Naive thymus-derived CD8-positive, alpha-beta T cell (primary cell): ENCODE measurements at regions not wholly inside any gene's neighbourhood (a gene's known extent, or its start where the extent isn't known, plus 50 kb on each side); places are given as distances from the start of the nearest gene placed in this dataset.
A peak's percentile ranks its signal among the peaks of the same experiment; 100 is the strongest.
"Not testable (repeated sequence)": the region's sequence is repeated elsewhere in the genome, so short reads cannot be mapped to it uniquely, and the experiment has no call there.

Experiments used
- ATAC-seq, 2 donors: fragments of 150-1000 bp; cut with Tn5 transposase in 1 of 2; sonication (Bioruptor Pico), chemical (Tn5 transposase) in 1 of 2; 1 replicate in 1 of 2; 2 replicates in 1 of 2; pipeline ENCODE4 v1.10.0; 2021; ENCODE audit warnings: mild to moderate bottlenecking in 2 of 2, moderate library complexity in 2 of 2
- POLR2A ChIA-PET: fragments of 350-600 bp; sonication (Branson Sonifier 250); formaldehyde crosslinking; loops from one replicate; lab custom pipeline; 2021; ENCODE audit warnings: antibody characterized with exemption; lab: Charles Lee
- DNase-seq, 10 donors: peaks; one replicate each; pipeline versions ENCODE4 v3.0.0 to v3.0.0-alpha.2; 2020 to 2022
- H3K27ac Mint-ChIP-seq, 10 donors: one replicate each; pipeline ENCODE4 v1.8.0; 2020 to 2022; ENCODE audit warnings: mild to moderate bottlenecking in 10 of 10, mixed read lengths in 10 of 10, moderate library complexity in 4 of 10, inconsistent platforms in 1 of 10
- H3K27me3 Mint-ChIP-seq, 5 donors: one replicate each; pipeline ENCODE4 v1.8.0; 2021 to 2022; ENCODE audit warnings: mixed read lengths in 5 of 5
- H3K36me3 Mint-ChIP-seq, 3 donors: one replicate each; pipeline ENCODE4 v1.8.0; 2020 to 2022; ENCODE audit warnings: mixed read lengths in 3 of 3, mild to moderate bottlenecking in 2 of 3, inconsistent platforms in 1 of 3
- H3K4me1 Mint-ChIP-seq, 4 donors: one replicate each; pipeline ENCODE4 v1.8.0; 2021 to 2022; ENCODE audit warnings: mixed read lengths in 4 of 4
- H3K4me3 Mint-ChIP-seq, 10 donors: one replicate each; pipeline ENCODE4 v1.8.0; 2020 to 2022; ENCODE audit warnings: mild to moderate bottlenecking in 10 of 10, mixed read lengths in 10 of 10, moderate library complexity in 6 of 10, inconsistent platforms in 1 of 10
- H3K9me3 Mint-ChIP-seq, 9 donors: one replicate each; pipeline ENCODE4 v1.8.0; 2020 to 2022; ENCODE audit warnings: mixed read lengths in 9 of 9, mild to moderate bottlenecking in 3 of 9, inconsistent platforms in 1 of 9, moderate library complexity in 1 of 9

- Mint-ChIP-seq H3K36me3 (no peaks in the 10 kb centered on the region), H3K27me3 (no peaks in the 10 kb centered on the region), H3K4me3 (peak overlapping the region in 4 of 10 donors; percentile 36 to 68 (median 62)), H3K9me3 (no peaks in the 10 kb centered on the region), H3K27ac (peak overlapping the region in 7 of 10 donors; percentile 11 to 81 (median 68)), H3K4me1 (peaks cover 14 to 61% (median 19%) of the 10 kb centered on the region in 4 donors)
- DNase-seq (no peak), ATAC-seq (no peak)
- POLR2A ChIA-PET = no interaction called here
Observed at GRCh38 chr9:110125207-110125751, 82.7 kb downstream of the C9orf152 start.

- DNase-seq = no peak
- peaks cover 14 to 66% (median 19%) of the 10 kb centered on the region in 4 donors for H3K4me1 Mint-ChIP-seq
- no peaks in the 10 kb centered on the region for H3K36me3 Mint-ChIP-seq
- H3K27me3 Mint-ChIP-seq = no peaks in the 10 kb centered on the region
- no peaks in the 10 kb centered on the region for H3K9me3 Mint-ChIP-seq
- H3K4me3 Mint-ChIP-seq = peak overlapping the region in 8 of 10 donors; percentile 11 to 68 (median 62)
- POLR2A ChIA-PET = interaction anchor here (1.4 kb wide), 1 partner anchor 16 kb away, joined by 3 read pairs; no protein-coding TSS in a partner anchor
- ATAC-seq = no peak
- H3K27ac Mint-ChIP-seq = peak overlapping the region; percentile 20 to 82 (median 73)
Observed at GRCh38 chr9:110125763-110126351, 82.1 kb downstream of the C9orf152 start.

DNA sequence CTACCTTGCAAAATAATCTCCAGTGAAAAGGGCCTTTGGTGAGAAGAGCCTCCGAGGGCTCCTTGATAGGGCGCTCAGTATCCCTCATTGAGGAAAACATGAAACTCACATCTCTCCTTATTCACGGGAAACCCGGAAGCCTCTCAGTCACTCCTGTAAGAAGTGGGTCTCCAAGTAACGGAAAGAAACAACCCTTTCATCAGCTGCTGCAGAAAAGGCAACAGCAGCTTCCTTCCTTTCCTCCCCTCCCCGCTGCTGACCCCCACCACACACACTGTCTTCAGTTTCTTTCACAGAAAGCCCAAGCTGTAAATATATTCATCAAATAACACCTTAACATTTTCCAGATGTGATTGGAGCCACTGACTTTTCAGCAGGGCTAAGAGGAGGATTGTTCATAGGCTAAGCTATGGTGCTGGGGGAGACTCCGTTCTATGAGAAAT, 81.4 kb downstream of the C9orf152 start:
- H3K27ac Mint-ChIP-seq = peak overlapping the region; percentile 20 to 82 (median 76)
- H3K4me1 Mint-ChIP-seq = peaks cover 14 to 71% (median 19%) of the 10 kb centered on the region in 4 donors
- DNase-seq = peak in 2 of 10 donors; percentile 16 to 19
- peak; percentile 39 to 42 for ATAC-seq
- H3K9me3 Mint-ChIP-seq = no peaks in the 10 kb centered on the region
- peak overlapping the region in 9 of 10 donors; percentile 32 to 68 (median 64) for H3K4me3 Mint-ChIP-seq
- H3K27me3 Mint-ChIP-seq = peaks cover 0 to under 1% (median 0%) of the 10 kb centered on the region in 5 donors
- POLR2A ChIA-PET = interaction anchor here (1.4 kb wide), 1 partner anchor 16 kb away, joined by 3 read pairs; no protein-coding TSS in a partner anchor
- no peaks in the 10 kb centered on the region for H3K36me3 Mint-ChIP-seq

DNA sequence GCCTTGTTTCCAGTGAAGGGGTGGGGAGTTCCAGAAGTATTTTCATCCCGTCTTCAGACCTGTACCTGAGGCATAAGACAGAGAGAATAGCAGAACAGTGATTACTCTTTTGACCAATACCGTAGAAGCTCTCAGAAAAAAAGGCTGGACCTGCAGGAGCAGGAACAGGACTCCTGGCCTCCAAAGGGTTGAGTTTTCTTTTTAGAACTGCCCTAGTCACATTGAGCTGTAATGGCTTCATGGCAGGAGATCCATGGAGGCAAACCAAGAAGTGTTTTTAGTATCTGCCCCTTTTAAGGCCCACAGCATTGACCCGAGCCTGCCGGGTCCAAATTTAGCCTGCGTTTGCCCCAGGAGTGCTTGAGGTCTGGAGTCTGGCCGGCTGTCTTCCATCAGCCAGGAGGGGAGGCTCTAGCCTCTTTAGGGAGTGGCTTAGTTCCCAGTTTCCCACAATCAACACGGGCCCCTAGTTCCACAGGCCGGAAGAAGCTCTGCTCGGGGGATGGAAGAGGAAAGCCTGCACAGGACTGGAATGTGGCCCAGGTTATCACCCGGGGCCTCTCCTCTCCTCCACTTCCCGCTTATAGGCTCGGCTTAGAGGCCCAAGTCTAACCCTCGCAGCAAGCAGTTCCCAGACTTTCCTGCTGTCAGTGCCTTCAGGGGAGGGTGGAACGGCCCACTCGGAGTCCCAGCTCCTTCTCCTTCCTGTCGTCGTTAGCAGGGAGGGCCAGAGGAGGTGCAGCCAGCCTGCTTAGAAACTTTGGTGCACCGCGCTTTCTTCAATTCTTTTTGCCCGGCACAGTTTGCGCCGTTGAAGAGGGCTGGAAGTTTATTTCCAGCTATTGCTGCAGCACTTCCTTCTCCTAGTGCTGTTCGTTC, 80.7 kb downstream of the C9orf152 start:
- Mint-ChIP-seq H3K27ac (peak overlapping the region in 9 of 10 donors; percentile 20 to 82 (median 78)), H3K4me3 (peak overlapping the region in 8 of 10 donors; percentile 52 to 68 (median 64)), H3K4me1 (peaks cover 14 to 76% (median 19%) of the 10 kb centered on the region in 4 donors), H3K27me3 (peaks cover 0 to 4% (median 0%) of the 10 kb centered on the region in 5 donors), H3K9me3 (no peaks in the 10 kb centered on the region), H3K36me3 (no peaks in the 10 kb centered on the region)
- no peak for DNase-seq
- no peak for ATAC-seq
- POLR2A ChIA-PET = interaction anchor here (1.4 kb wide), 1 partner anchor 15 kb away, joined by 3 read pairs; no protein-coding TSS in a partner anchor

DNA sequence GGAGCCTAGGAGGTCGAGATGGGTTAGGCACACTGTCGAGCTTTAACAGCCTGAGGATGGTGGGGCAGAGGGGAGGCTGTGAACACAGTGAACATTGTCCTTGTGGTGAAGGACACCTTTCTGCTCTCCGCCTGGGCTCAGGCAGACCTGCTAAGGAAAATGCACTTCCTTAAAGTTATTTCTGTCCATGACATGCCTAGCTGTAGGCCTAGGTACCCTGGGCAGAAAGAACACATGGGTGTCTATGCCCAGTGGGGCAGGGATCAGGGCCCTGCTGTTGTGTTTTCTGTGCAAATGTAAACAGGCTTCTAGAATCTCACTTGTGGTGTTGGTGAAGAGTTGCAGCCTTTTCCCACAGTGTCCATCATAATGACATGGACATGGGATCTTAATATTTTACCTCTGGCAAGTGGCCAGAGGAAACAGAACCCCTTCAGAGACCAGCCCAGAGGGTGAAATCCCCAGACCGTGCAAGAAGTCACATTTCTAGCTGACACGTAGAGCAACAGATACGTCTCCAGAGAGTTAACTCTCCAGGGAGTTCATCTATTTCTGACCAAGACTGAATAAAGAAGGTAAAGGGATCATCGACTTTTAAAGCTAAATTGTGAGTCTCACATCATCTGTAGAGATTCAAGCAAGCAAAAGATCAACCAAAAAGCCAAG, 79.2 kb downstream of the C9orf152 start:
- Mint-ChIP-seq H3K4me3 (peak overlapping the region in 1 of 10 donors; percentile 21), H3K27me3 (peaks cover 0 to 4% (median 0%) of the 10 kb centered on the region in 5 donors)

DNA sequence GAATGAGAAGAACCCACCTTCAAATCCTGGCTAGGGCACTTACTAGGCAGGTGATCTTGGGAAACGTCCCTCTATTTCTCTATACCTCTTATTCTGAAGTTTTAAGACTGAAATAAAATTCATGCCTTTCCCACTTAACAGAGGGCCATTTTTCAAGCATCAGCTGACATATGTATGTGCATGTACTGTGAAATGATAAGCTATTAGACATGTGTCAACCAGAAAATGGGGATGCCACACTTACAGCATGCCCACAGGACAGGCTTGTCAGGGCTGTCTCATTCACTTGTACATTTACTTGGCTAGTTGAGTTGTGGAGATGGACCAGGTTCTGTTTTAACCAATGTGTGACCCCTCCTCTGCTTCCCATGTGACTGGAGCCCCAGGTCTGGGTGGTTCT, 78.5 kb downstream of the C9orf152 start:
- ATAC-seq = no peak
- Mint-ChIP-seq H3K4me1 (peaks cover 14 to 74% (median 19%) of the 10 kb centered on the region in 4 donors), H3K36me3 (no peaks in the 10 kb centered on the region), H3K27ac (peak overlapping the region in 1 of 10 donors; percentile 40), H3K9me3 (no peaks in the 10 kb centered on the region), H3K27me3 (peaks cover 0 to 4% (median 0%) of the 10 kb centered on the region in 5 donors), H3K4me3 (peak overlapping the region in 1 of 10 donors; percentile 21)
- no peak for DNase-seq
- POLR2A ChIA-PET = no interaction called here

More for the DNA sequence above, 79.2 kb downstream of the C9orf152 start:
- ATAC-seq (no peak), DNase-seq (no peak)
- H3K9me3 Mint-ChIP-seq = no peaks in the 10 kb centered on the region
- H3K27ac Mint-ChIP-seq = peak overlapping the region in 1 of 10 donors; percentile 40
- POLR2A ChIA-PET = no interaction called here
- no peaks in the 10 kb centered on the region for H3K36me3 Mint-ChIP-seq
- H3K4me1 Mint-ChIP-seq = peaks cover 14 to 79% (median 19%) of the 10 kb centered on the region in 4 donors

DNA sequence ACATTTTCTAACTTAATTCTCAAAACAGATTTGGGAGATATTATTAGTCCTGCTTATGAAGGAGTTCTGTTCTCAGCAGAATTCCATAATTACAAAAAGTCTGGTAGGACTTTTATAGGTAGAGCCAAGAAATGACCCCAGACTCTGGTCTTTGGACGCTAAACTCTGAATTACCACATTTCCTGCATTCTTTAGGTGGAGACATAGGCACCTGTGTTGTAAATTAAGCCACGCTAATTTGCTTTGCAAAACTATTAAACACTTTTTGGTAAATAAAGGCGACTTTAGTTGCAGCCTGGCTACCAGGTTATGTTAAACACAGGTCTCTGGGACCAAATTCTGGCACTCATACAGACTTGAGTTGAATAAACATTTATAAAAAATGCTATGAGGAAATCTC, 77.7 kb downstream of the C9orf152 start:
- Mint-ChIP-seq H3K27me3 (peaks cover 0 to 4% (median 0%) of the 10 kb centered on the region in 5 donors), H3K27ac (peak overlapping the region in 1 of 10 donors; percentile 30), H3K9me3 (no peaks in the 10 kb centered on the region), H3K36me3 (no peaks in the 10 kb centered on the region), H3K4me3 (no peak overlapping the region), H3K4me1 (peaks cover 14 to 70% (median 19%) of the 10 kb centered on the region in 4 donors)
- DNase-seq (no peak), ATAC-seq (no peak)
- POLR2A ChIA-PET = no interaction called here

DNA sequence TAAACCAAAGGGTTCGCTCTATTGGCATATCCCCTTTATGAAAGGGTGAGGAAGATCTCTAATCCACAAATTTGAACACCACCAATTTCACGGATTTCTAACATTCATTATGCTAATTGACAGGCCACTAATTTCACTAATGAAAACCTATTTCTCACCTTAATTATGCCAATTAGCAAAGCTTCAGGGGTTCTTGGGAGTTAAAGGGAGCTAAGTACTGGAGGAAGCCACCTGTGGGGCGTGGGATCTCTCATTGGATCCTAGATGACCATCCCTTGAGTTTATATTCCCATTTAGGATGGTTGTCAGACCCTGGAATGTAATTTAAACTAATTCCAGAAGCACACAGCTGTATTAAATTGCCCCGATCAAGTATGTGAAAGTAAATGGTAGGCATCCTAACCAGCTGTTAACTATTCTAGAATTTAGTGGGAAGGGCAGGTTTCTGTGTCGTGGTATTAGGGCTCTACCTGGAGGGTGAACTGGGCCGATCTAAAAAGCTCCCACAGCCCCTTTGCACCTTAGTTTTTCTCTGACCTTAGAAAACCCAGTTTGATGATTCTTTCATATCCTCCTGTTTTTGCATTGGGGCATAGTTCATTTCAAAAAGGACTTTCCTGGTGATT, 77.1 kb downstream of the C9orf152 start:
- H3K4me1 Mint-ChIP-seq = peaks cover 9 to 63% (median 13%) of the 10 kb centered on the region in 4 donors
- POLR2A ChIA-PET = no interaction called here
- H3K36me3 Mint-ChIP-seq = no peaks in the 10 kb centered on the region
- H3K27me3 Mint-ChIP-seq = peaks cover 0 to 4% (median 0%) of the 10 kb centered on the region in 5 donors
- no peak overlapping the region for H3K4me3 Mint-ChIP-seq
- H3K9me3 Mint-ChIP-seq = no peaks in the 10 kb centered on the region
- ATAC-seq (no peak), DNase-seq (no peak)
- peak overlapping the region in 1 of 10 donors; percentile 6 for H3K27ac Mint-ChIP-seq

- POLR2A ChIA-PET = no interaction called here
- Mint-ChIP-seq H3K4me3 (no peak overlapping the region), H3K27me3 (peaks cover 0 to 4% (median 0%) of the 10 kb centered on the region in 5 donors), H3K4me1 (peaks cover 4 to 57% (median 7%) of the 10 kb centered on the region in 4 donors), H3K27ac (peak overlapping the region in 1 of 10 donors; percentile 6), H3K36me3 (no peaks in the 10 kb centered on the region), H3K9me3 (no peaks in the 10 kb centered on the region)
- DNase-seq = no peak
- no peak for ATAC-seq
Observed at GRCh38 chr9:110131499-110131898, 76.5 kb downstream of the C9orf152 start.

DNA sequence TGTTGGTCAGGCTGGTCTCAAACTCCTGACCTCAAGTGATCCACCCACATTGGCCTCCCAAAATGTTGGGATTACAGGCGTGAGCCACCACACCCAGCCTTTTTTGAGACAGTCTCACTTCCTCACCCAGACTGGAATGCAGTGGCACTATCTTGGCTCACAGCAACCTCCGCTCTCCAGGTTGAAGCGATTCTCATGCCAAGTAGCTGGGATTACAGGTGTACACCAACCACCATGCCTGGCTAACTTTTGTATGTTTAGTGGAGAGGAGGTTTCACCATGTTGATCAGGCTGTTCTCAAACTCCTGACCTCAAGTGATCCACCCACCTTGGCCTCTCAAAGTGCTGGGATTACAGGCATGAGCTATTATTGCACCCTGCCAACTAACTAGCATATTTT, 75.4 kb downstream of the C9orf152 start:
- ATAC-seq, H3K4me3 Mint-ChIP-seq, H3K27me3 Mint-ChIP-seq, POLR2A ChIA-PET, H3K36me3 Mint-ChIP-seq, H3K27ac Mint-ChIP-seq, H3K9me3 Mint-ChIP-seq, DNase-seq: not testable (repeated sequence)
- peaks cover 0 to 48% (median 0%) of the 10 kb centered on the region in 4 donors for H3K4me1 Mint-ChIP-seq

DNA sequence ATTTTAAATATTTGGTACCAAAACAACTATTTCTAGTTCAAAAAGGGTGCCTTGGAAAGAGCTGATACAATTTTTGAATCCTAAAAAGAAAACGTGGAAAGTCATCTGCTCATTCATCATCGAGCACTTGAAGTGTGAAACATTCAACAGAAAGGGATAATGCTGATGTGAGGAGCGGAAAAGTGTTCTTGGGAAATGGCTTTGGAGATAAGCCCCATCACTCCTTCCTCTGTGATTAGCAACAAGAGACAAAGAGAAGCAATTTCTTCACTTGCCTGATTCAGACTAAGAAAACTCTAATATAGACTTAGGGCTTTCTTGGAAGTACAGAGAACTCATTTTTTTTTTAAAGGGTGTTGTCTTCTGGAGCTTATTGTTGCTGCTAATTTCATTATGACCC, 74.9 kb downstream of the C9orf152 start:
- POLR2A ChIA-PET = no interaction called here
- ATAC-seq = no peak
- no peak for DNase-seq
- H3K4me3 Mint-ChIP-seq = no peak overlapping the region
- H3K27ac Mint-ChIP-seq = no peak overlapping the region
- no peaks in the 10 kb centered on the region for H3K36me3 Mint-ChIP-seq
- peaks cover 0 to 4% (median 0%) of the 10 kb centered on the region in 5 donors for H3K27me3 Mint-ChIP-seq
- H3K4me1 Mint-ChIP-seq = peaks cover 0 to 43% (median 0%) of the 10 kb centered on the region in 4 donors
- H3K9me3 Mint-ChIP-seq = no peaks in the 10 kb centered on the region
